ENCODE measurements at regions not wholly inside any gene's neighbourhood (a gene's known extent, or its start where the extent isn't known, plus 50 kb on each side); places are given as distances from the start of the nearest gene placed in this dataset.

- Histone ChIP-seq H3K9ac (replicated peaks in 1 of 4; ENCODE audit: extremely low read depth in 1 of 4, low read depth in 3 of 4, low read length in 3 of 4) (no peak overlapping the region), H3K9me3 (ENCODE audit: insufficient read depth in 2 of 2, low read depth in 1 of 2, low read length in 1 of 2) (no peaks in the 10 kb centered on the region), H3K79me2 (ENCODE audit: control insufficient read depth in 1 of 2, insufficient read depth in 2 of 2, low read length in 2 of 2) (no peaks in the 10 kb centered on the region), H3K36me3 (ENCODE audit: control insufficient read depth in 2 of 4, insufficient read depth in 4 of 4, low read length in 3 of 4) (no peaks in the 10 kb centered on the region), H2BK12ac (ENCODE audit: low read depth, low read length) (no peak overlapping the region), H3K4me1 (replicated peaks in 1 of 4; ENCODE audit: control insufficient read depth in 3 of 4, insufficient read depth in 4 of 4, low read length in 3 of 4) (peaks cover 0 to 4% (median under 1%) of the 10 kb centered on the region in 4 experiments; a peak in 2 of 7 replicates), H3K14ac (ENCODE audit: insufficient read length) (no peak overlapping the region), H2AK5ac (ENCODE audit: low read depth, low read length) (no peak overlapping the region), H3K27me3 (replicated peaks in 1 of 4; ENCODE audit: control insufficient read depth in 3 of 4, extremely low read depth in 1 of 4, insufficient read depth in 3 of 4, low read length in 3 of 4) (no peaks in the 10 kb centered on the region; a peak in 2 of 7 replicates), H3K4me2 (ENCODE audit: insufficient read depth in 1 of 2, low read depth in 2 of 2, low read length in 2 of 2) (no peak overlapping the region), H4K5ac (ENCODE audit: insufficient read length, low read depth, low read length) (no peak overlapping the region), H3K27ac (ENCODE audit: low read depth, low read length) (no peak overlapping the region), H3K23me2 (ENCODE audit: low read depth, low read length) (0 out of 2 replicates have a peak, but pooled peaks cover 1% of the 10 kb centered on the region), H4K20me1 (replicated peaks in 1 of 2; ENCODE audit: control insufficient read depth in 1 of 2, insufficient read depth in 2 of 2, low read length in 2 of 2) (no peaks in the 10 kb centered on the region), H2BK15ac (ENCODE audit: low read length) (no peak overlapping the region), H3K56ac (replicated peaks; ENCODE audit: insufficient read length, low read depth, low read length) (no peak overlapping the region), H2BK120ac (replicated peaks; ENCODE audit: low read depth, low read length) (no peak overlapping the region), H4K8ac (ENCODE audit: extremely low read depth, insufficient read depth, low read length) (no peak overlapping the region), H2AFZ (ENCODE audit: low read length) (no peak overlapping the region), H2BK20ac (ENCODE audit: low read length) (no peak overlapping the region), H3K79me1 (ENCODE audit: low read depth, low read length) (no peaks in the 10 kb centered on the region), H2BK5ac (ENCODE audit: low read depth, low read length) (no peak overlapping the region), H4K91ac (replicated peaks; ENCODE audit: insufficient read length, low read length) (no peak overlapping the region), H3K4ac (replicated peaks; ENCODE audit: insufficient read length, low read depth, low read length) (no peak overlapping the region), H3K18ac (ENCODE audit: extremely low read depth, low read length) (no peak overlapping the region), H3K23ac (ENCODE audit: insufficient read length) (no peak overlapping the region), H3K4me3 (ENCODE audit: extremely low read depth in 1 of 4, insufficient read depth in 2 of 4, low read depth in 3 of 4, low read length in 4 of 4) (no peak overlapping the region)
- ChIA-PET POLR2A (ENCODE audit: partially characterized antibody) (no interaction called here), CTCF (ENCODE audit: partially characterized antibody) (interaction anchor here (0.8 to 5.7 kb wide), 30 partner anchors 8 to 1334 kb away, joined by 3 to 82 read pairs (median 5); no protein-coding TSS in a partner anchor)
- 84% methylated on average over 4 of the region's 4 CpGs; no CpG with 5 or more reads in 1 of the 2 experiments for WGBS, 2 experiments (ENCODE audit: extremely low coverage in 1 of 2, insufficient coverage in 1 of 2, insufficient read length in 1 of 2, insufficient replicate concordance in 2 of 2, low coverage in 1 of 2, low lambda C conversion rate in 2 of 2, missing lambda C conversion rate in 1 of 2)
- DNase-seq (ENCODE audit: low read depth in 1 of 2, low spot score in 2 of 2): no peak
- peak; percentile 79 for FAIRE-seq
- TF ChIP-seq ATF2 (IDR thresholded peaks at IDR 0.05; ENCODE audit: low read length) (no peak), CBX5 (IDR thresholded peaks at IDR 0.05; ENCODE audit: low read depth, low read length) (no peak), CTCF (IDR thresholded peaks at IDR 0.05; ENCODE audit: control extremely low read depth in 1 of 3, insufficient read depth in 1 of 3, low read depth in 1 of 3, low read length in 3 of 3) (peak; percentile 54 to 71 (median 54)), SP1 (IDR thresholded peaks at IDR 0.05; ENCODE audit: low read depth, low read length) (no peak), RAD21 (IDR thresholded peaks at IDR 0.05 in 1 of 2, conservative IDR thresholded peaks at IDR 0.05 in 1 of 2; ENCODE audit: low read depth in 2 of 2, low read length in 2 of 2) (peak in 1 of 2 experiments; percentile 29; a peak in 1 of 4 replicates)
Measured at GRCh38 chr10:84076540-84077195, 62.6 kb upstream of the GHITM start.
